ENCODE measurements at regions not wholly inside any gene's neighbourhood (a gene's known extent, or its start where the extent isn't known, plus 50 kb on each side); places are given as distances from the start of the nearest gene placed in this dataset.

DNA sequence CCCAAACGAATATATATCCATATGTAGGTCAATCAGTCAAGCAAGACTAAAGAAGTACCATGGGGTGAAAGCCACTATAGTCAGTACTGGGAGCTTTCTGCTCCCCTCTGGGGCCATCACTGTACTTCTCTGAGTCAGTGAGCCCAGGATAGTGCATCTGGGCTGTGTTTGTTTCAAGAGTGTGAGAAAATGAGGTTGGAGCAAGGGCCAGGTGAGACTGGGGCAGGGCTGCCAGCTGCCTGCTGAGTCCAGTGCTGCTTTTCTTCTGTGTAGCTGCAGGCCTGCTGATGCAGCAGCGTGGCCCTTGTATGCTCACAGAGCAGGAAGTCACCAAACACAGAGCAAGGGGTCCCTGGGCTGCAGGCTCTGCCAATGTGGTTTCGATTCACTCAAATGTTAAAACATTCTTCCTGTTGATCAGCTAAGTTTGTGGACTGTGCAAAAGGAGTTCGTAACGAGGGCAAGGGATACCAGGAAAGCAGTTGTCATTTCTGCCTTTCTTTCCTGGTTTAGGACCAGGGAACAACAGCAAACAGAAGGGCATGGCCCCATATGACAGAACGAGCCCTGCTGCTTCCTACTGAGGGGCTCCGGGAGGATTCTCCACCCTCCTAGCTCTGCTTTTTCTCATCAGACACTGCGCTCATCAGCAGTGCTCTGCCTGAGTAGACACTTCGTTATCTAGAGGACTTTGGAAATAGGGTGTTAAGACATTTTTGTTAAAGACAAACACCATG is 65.4 kb upstream of the TNS3 start:
- H3K27me3 ChIP-seq (ENCODE audit: insufficient read depth, poor library complexity, severe bottlenecking) = no peaks in the 10 kb centered on the region
- no peak for DNase-seq (ENCODE audit: low read depth in 1 of 2, low spot score in 1 of 2)
- H3K27ac ChIP-seq (replicated peaks) = no peak overlapping the region
- H3K4me3 ChIP-seq (replicated peaks; ENCODE audit: insufficient read depth, low read length) = no peak overlapping the region
- TF ChIP-seq, protein P1, sequence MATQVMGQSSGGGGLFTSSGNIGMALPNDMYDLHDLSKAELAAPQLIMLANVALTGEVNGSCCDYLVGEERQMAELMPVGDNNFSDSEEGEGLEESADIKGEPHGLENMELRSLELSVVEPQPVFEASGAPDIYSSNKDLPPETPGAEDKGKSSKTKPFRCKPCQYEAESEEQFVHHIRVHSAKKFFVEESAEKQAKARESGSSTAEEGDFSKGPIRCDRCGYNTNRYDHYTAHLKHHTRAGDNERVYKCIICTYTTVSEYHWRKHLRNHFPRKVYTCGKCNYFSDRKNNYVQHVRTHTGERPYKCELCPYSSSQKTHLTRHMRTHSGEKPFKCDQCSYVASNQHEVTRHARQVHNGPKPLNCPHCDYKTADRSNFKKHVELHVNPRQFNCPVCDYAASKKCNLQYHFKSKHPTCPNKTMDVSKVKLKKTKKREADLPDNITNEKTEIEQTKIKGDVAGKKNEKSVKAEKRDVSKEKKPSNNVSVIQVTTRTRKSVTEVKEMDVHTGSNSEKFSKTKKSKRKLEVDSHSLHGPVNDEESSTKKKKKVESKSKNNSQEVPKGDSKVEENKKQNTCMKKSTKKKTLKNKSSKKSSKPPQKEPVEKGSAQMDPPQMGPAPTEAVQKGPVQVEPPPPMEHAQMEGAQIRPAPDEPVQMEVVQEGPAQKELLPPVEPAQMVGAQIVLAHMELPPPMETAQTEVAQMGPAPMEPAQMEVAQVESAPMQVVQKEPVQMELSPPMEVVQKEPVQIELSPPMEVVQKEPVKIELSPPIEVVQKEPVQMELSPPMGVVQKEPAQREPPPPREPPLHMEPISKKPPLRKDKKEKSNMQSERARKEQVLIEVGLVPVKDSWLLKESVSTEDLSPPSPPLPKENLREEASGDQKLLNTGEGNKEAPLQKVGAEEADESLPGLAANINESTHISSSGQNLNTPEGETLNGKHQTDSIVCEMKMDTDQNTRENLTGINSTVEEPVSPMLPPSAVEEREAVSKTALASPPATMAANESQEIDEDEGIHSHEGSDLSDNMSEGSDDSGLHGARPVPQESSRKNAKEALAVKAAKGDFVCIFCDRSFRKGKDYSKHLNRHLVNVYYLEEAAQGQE (IDR thresholded peaks at IDR 0.05; ENCODE audit: insufficient replicate concordance, low read depth) = no peak
- TF ChIP-seq POLR2AphosphoS5 (IDR thresholded peaks at IDR 0.05; ENCODE audit: low read depth) (no peak), SPI1 (IDR thresholded peaks at IDR 0.05; ENCODE audit: borderline replicate concordance, low read depth) (no peak), GABPA (IDR thresholded peaks at IDR 0.05; ENCODE audit: low read depth) (no peak)
- TF ChIP-seq, protein P2, sequence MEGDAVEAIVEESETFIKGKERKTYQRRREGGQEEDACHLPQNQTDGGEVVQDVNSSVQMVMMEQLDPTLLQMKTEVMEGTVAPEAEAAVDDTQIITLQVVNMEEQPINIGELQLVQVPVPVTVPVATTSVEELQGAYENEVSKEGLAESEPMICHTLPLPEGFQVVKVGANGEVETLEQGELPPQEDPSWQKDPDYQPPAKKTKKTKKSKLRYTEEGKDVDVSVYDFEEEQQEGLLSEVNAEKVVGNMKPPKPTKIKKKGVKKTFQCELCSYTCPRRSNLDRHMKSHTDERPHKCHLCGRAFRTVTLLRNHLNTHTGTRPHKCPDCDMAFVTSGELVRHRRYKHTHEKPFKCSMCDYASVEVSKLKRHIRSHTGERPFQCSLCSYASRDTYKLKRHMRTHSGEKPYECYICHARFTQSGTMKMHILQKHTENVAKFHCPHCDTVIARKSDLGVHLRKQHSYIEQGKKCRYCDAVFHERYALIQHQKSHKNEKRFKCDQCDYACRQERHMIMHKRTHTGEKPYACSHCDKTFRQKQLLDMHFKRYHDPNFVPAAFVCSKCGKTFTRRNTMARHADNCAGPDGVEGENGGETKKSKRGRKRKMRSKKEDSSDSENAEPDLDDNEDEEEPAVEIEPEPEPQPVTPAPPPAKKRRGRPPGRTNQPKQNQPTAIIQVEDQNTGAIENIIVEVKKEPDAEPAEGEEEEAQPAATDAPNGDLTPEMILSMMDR (IDR thresholded peaks at IDR 0.05; ENCODE audit: insufficient read depth, low read length) = no peak

DNA sequence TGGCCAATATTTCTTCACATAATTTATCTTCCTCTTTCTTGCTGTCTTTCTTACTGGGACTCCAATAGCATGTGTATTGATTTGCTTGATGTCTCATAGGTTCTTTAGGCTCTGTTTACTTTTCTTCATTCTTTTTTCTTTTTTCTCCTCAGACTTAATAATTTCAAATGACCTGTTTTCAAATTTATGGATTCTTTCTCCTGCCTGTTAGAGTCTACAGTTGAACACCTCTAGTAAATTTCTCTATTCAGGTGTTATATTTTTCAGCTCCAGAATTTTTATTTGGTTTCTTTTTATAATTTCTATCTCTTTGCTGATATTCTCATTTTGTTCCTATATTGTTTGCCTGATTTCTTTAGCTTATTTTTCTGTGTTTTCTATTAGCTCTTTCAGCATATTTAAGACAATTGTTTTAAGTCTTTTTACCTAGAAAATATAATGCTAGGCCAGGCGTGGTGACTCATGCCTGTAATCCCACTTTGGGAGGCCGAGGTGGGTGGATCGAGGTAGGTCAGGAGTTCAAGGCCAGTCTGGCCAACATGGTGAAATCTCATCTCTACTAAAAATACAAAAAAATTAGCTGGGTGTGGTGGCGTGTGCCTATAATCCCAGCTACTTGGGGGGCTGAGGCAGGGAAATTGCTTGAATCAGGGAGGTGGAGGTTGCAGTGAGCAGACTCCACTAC is 61.9 kb upstream of the TNS3 start:
- no peak for DNase-seq (ENCODE audit: low read depth in 1 of 2, low spot score in 1 of 2)
- H3K4me3 ChIP-seq (replicated peaks; ENCODE audit: insufficient read depth, low read length) = no peak overlapping the region
- TF ChIP-seq SPI1 (IDR thresholded peaks at IDR 0.05; ENCODE audit: borderline replicate concordance, low read depth) (no peak), GABPA (IDR thresholded peaks at IDR 0.05; ENCODE audit: low read depth) (no peak), POLR2AphosphoS5 (IDR thresholded peaks at IDR 0.05; ENCODE audit: low read depth) (no peak)
- TF ChIP-seq, protein P1 (IDR thresholded peaks at IDR 0.05; ENCODE audit: insufficient replicate concordance, low read depth) = no peak
- TF ChIP-seq, protein P2 (IDR thresholded peaks at IDR 0.05; ENCODE audit: insufficient read depth, low read length) = no peak
- no peak overlapping the region for H3K27ac ChIP-seq (replicated peaks)
- H3K27me3 ChIP-seq (ENCODE audit: insufficient read depth, poor library complexity, severe bottlenecking) = no peaks in the 10 kb centered on the region

DNA sequence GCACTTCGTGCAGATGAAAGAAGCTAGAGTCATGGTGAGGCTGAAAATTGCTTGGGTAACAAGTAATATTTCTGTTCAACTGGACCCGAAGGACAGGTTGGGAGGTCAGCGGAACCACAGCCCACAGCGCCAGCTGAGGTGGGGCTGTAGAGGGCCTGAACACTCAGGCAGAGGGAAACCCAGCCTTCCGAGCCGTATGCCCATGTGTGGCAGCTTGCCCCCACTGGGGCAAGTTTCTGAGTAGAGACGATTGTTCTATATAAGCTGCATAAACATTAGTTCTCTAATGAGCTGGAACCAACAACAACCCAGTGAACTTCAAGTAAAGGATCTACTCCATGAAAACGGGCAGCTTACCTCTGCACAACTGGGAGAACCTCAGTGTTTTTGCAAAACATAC is 58.4 kb upstream of the TNS3 start:
- no peak overlapping the region for H3K4me3 ChIP-seq (replicated peaks; ENCODE audit: insufficient read depth, low read length)
- H3K27ac ChIP-seq (replicated peaks) = no peak overlapping the region
- TF ChIP-seq SPI1 (IDR thresholded peaks at IDR 0.05; ENCODE audit: borderline replicate concordance, low read depth) (no peak), GABPA (IDR thresholded peaks at IDR 0.05; ENCODE audit: low read depth) (no peak), POLR2AphosphoS5 (IDR thresholded peaks at IDR 0.05; ENCODE audit: low read depth) (no peak)
- TF ChIP-seq, protein P2 (IDR thresholded peaks at IDR 0.05; ENCODE audit: insufficient read depth, low read length) = no peak
- TF ChIP-seq, protein P1 (IDR thresholded peaks at IDR 0.05; ENCODE audit: insufficient replicate concordance, low read depth) = no peak
- H3K27me3 ChIP-seq (ENCODE audit: insufficient read depth, poor library complexity, severe bottlenecking) = no peaks in the 10 kb centered on the region
- no peak for DNase-seq (ENCODE audit: low read depth in 1 of 2, low spot score in 1 of 2)

Measured in HL-60 (cell line).